Activated naive CD4-positive, alpha-beta T cell treated with anti-CD3 and anti-CD28 coated beads for 36 hours (primary cell): ENCODE measurements at regions not wholly inside any gene's neighbourhood (a gene's known extent, or its start where the extent isn't known, plus 50 kb on each side); places are given as distances from the start of the nearest gene placed in this dataset.

Source experiments
- CTCF ChIA-PET: fragments of 350-600 bp; sonication (Branson Sonifier 250); formaldehyde crosslinking; loops from one replicate; lab custom pipeline; 2021; ENCODE audit warnings: antibody characterized with exemption; lab: Charles Lee
- DNase-seq: peaks from one replicate; pipeline ENCODE4 v3.0.0-alpha.2; 2020
- H3K27ac Mint-ChIP-seq: one replicate; pipeline ENCODE4 v1.8.0; 2021; ENCODE audit warnings: mild to moderate bottlenecking, mixed read lengths
- H3K27me3 Mint-ChIP-seq: one replicate; pipeline ENCODE4 v1.8.0; 2021; ENCODE audit warnings: low read depth, mixed read lengths
- H3K36me3 Mint-ChIP-seq: one replicate; pipeline ENCODE4 v1.8.0; 2021; ENCODE audit warnings: low read depth, mixed read lengths
- H3K4me1 Mint-ChIP-seq: one replicate; pipeline ENCODE4 v1.8.0; 2021; ENCODE audit warnings: low read depth, mixed read lengths
- H3K4me3 Mint-ChIP-seq: one replicate; pipeline ENCODE4 v1.8.0; 2021; ENCODE audit warnings: mild to moderate bottlenecking, moderate library complexity, mixed read lengths
- H3K9me3 Mint-ChIP-seq: one replicate; pipeline ENCODE4 v1.8.0; 2021; ENCODE audit warnings: mixed read lengths
- intact Hi-C: fragments of 100-400 bp; cut with micrococcal nuclease; formaldehyde crosslinking; loops from one replicate; pipeline ENCODE4 v1.15.1; 2023

DNA sequence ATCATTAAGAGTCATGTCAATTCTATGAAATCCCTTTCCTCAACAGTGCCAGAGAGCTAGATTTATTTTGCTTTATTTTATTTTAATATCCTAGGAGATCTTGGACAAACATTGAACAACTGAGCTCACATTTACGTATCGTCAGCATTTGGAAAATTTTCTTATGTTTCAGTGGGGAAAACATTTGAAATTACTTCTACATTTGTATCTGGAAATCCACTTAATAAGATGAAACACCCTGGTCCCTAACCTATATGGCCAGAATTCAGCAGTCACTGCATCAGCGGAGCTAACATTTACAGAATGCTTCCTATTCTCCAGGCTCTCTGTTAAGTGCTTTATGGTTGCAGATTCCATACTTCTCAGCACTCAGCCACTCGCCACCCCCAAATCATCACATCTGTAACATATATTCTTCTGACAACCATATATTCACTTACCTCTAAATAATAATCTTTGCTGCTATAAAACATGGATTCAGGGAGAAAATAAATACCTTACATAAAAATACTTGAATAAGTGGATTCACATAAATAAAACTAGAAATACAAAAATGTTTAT, 773.9 kb downstream of the JRKL start:
- Mint-ChIP-seq H3K27me3 (no peaks in the 10 kb centered on the region), H3K9me3 (no peaks in the 10 kb centered on the region), H3K4me3 (no peak overlapping the region), H3K4me1 (no peaks in the 10 kb centered on the region), H3K36me3 (no peaks in the 10 kb centered on the region), H3K27ac (no peak overlapping the region)
- DNase-seq, result no peak
- CTCF ChIA-PET, result no interaction called here
- intact Hi-C loops, result no loop called here

DNA sequence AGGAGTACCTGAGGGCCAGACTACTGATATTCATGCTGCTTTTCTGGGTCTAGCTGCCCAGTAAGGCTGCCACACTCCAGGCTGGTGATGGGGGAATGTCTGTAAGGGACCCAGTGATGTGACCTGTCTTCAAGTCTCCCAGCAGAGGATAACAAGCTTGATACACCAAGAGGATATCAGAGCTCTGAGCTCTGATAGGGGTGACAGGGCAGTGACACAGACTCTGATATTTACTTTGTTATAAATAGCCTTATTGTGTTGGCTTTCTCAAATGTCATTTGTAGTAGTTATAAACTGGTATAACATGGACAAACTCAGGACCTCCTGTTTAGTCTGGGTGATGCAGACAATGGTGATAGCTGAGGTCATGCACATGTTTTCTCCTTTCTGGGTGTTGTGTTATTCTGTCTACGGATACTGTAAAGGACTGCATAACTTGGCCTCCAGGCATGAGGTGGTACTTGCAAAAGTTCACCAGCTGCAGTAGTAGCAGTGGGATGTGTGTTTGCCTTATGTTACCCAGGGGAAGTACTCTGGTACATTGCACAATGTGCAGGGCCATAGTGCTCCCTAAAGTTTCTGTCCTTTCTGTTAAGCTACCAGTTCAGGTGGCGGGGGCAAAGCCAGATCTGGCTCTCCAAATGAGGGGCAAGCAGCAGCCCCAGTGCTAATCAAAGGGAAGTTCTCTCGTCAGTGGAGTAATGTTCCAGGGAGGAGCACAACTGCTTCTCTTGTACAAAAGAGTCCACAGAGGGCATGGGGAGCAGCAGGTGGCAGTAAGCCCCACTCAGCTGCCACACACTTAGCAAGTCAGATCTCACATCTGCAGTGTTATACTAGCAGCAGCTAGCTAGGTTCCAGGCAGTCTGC, 812.2 kb downstream of the JRKL start:
- no peak for DNase-seq
- Mint-ChIP-seq H3K36me3 (no peaks in the 10 kb centered on the region), H3K27ac (no peak overlapping the region), H3K4me3 (no peak overlapping the region), H3K27me3 (no peaks in the 10 kb centered on the region), H3K9me3 (peaks cover 2% of the 10 kb centered on the region), H3K4me1 (no peaks in the 10 kb centered on the region)
- intact Hi-C loops, result no loop called here
- CTCF ChIA-PET, result no interaction called here

GRCh38 chr11:97202613-97203292, 812.9 kb downstream of the JRKL start:
- DNase-seq, result no peak
- CTCF ChIA-PET, result no interaction called here
- intact Hi-C loops, result no loop called here
- peaks cover 2% of the 10 kb centered on the region for H3K9me3 Mint-ChIP-seq
- H3K27me3 Mint-ChIP-seq, result no peaks in the 10 kb centered on the region
- no peak overlapping the region for H3K27ac Mint-ChIP-seq
- H3K4me3 Mint-ChIP-seq, result no peak overlapping the region
- no peaks in the 10 kb centered on the region for H3K36me3 Mint-ChIP-seq
- no peaks in the 10 kb centered on the region for H3K4me1 Mint-ChIP-seq

DNA sequence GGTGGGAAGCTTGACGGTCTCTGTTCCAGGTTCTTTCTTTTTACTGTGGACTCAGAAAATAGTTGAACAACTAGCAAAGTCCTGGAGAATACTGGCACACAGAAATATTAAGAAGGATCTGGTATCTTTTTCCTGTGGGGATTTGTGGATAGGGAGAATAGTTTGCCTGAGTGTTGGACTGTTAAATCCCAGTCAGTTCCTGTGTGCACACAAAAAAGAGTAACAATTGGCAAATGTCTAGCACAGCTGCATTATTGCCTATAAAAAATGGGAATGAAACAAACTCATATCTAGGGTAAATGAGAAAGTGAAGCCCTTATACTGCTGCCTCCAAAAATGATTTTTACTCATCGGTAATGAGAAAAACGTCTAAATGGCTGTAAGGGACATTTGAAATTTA, 828.2 kb downstream of the JRKL start:
- no peaks in the 10 kb centered on the region for H3K27me3 Mint-ChIP-seq
- no peaks in the 10 kb centered on the region for H3K36me3 Mint-ChIP-seq
- no peak overlapping the region for H3K27ac Mint-ChIP-seq
- no peak overlapping the region for H3K4me3 Mint-ChIP-seq
- H3K9me3 Mint-ChIP-seq, result no peaks in the 10 kb centered on the region
- intact Hi-C loops, result no loop called here
- CTCF ChIA-PET, result interaction anchor here (0.5 to 1.0 kb wide), 2 partner anchors 9 to 754 kb away, joined by 3 read pairs; no protein-coding TSS in a partner anchor
- no peaks in the 10 kb centered on the region for H3K4me1 Mint-ChIP-seq
- DNase-seq, result no peak

- intact Hi-C loops, result no loop called here
- Mint-ChIP-seq H3K36me3 (no peaks in the 10 kb centered on the region), H3K27ac (no peak overlapping the region), H3K27me3 (no peaks in the 10 kb centered on the region), H3K9me3 (no peaks in the 10 kb centered on the region), H3K4me3 (no peak overlapping the region), H3K4me1 (no peaks in the 10 kb centered on the region)
- CTCF ChIA-PET, result no interaction called here
- DNase-seq, result no peak
Observed at GRCh38 chr11:97223647-97224046, 833.8 kb downstream of the JRKL start.

GRCh38 chr11:97224396-97224795, 834.6 kb downstream of the JRKL start:
- Mint-ChIP-seq H3K9me3 (no peaks in the 10 kb centered on the region), H3K27me3 (no peaks in the 10 kb centered on the region), H3K27ac (no peak overlapping the region), H3K4me1 (no peaks in the 10 kb centered on the region), H3K36me3 (no peaks in the 10 kb centered on the region), H3K4me3 (no peak overlapping the region)
- intact Hi-C loops, result no loop called here
- CTCF ChIA-PET, result no interaction called here
- no peak for DNase-seq

- H3K27me3 Mint-ChIP-seq, result no peaks in the 10 kb centered on the region
- H3K4me3 Mint-ChIP-seq, result no peak overlapping the region
- H3K4me1 Mint-ChIP-seq, result no peaks in the 10 kb centered on the region
- no peak overlapping the region for H3K27ac Mint-ChIP-seq
- CTCF ChIA-PET, result no interaction called here
- no peak for DNase-seq
- peaks cover 1% of the 10 kb centered on the region for H3K9me3 Mint-ChIP-seq
- no peaks in the 10 kb centered on the region for H3K36me3 Mint-ChIP-seq
- intact Hi-C loops, result no loop called here
Observed at GRCh38 chr11:97225794-97226193, 836.0 kb downstream of the JRKL start.

- intact Hi-C loops, result no loop called here
- Mint-ChIP-seq H3K4me1 (no peaks in the 10 kb centered on the region), H3K27ac (no peak overlapping the region), H3K36me3 (no peaks in the 10 kb centered on the region), H3K9me3 (peaks cover 1% of the 10 kb centered on the region), H3K27me3 (no peaks in the 10 kb centered on the region), H3K4me3 (no peak overlapping the region)
- DNase-seq, result no peak
- CTCF ChIA-PET, result no interaction called here
Observed at GRCh38 chr11:97229936-97230335, 840.1 kb downstream of the JRKL start.

GRCh38 chr11:97231231-97231630, 841.4 kb downstream of the JRKL start:
- no peak overlapping the region for H3K27ac Mint-ChIP-seq
- no peaks in the 10 kb centered on the region for H3K36me3 Mint-ChIP-seq
- no peaks in the 10 kb centered on the region for H3K27me3 Mint-ChIP-seq
- H3K9me3 Mint-ChIP-seq, result peaks cover 3% of the 10 kb centered on the region
- no peak overlapping the region for H3K4me3 Mint-ChIP-seq
- no peak for DNase-seq
- intact Hi-C loops, result no loop called here
- H3K4me1 Mint-ChIP-seq, result no peaks in the 10 kb centered on the region
- CTCF ChIA-PET, result no interaction called here

- DNase-seq, result no peak
- Mint-ChIP-seq H3K9me3 (peaks cover 3% of the 10 kb centered on the region), H3K4me1 (no peaks in the 10 kb centered on the region), H3K27me3 (no peaks in the 10 kb centered on the region), H3K27ac (no peak overlapping the region), H3K4me3 (no peak overlapping the region), H3K36me3 (no peaks in the 10 kb centered on the region)
- CTCF ChIA-PET, result no interaction called here
- intact Hi-C loops, result no loop called here
Observed at GRCh38 chr11:97234016-97234415, 844.2 kb downstream of the JRKL start.

DNA sequence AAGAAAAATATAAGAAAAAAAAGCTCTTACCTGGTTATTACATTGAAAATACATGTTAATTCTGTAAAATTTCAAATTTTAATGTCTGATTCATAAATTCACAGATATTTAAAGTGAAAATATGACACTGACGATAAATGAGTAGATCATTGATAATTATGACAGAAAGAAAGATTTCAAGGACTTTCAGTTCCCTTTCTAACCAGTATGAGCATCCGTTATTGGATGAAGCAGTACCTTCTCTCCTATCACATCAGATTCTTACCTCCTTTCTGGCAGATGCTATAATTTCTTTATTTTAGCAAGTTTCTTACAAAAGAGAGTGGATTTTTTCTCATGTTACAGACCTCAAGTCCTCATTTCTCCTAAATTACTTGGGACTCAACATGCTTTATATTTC, 847.3 kb downstream of the JRKL start:
- DNase-seq, result no peak
- Mint-ChIP-seq H3K27me3 (no peaks in the 10 kb centered on the region), H3K4me3 (no peak overlapping the region), H3K9me3 (peaks cover 5% of the 10 kb centered on the region), H3K4me1 (no peaks in the 10 kb centered on the region), H3K27ac (no peak overlapping the region), H3K36me3 (no peaks in the 10 kb centered on the region)
- intact Hi-C loops, result no loop called here
- CTCF ChIA-PET, result no interaction called here

DNA sequence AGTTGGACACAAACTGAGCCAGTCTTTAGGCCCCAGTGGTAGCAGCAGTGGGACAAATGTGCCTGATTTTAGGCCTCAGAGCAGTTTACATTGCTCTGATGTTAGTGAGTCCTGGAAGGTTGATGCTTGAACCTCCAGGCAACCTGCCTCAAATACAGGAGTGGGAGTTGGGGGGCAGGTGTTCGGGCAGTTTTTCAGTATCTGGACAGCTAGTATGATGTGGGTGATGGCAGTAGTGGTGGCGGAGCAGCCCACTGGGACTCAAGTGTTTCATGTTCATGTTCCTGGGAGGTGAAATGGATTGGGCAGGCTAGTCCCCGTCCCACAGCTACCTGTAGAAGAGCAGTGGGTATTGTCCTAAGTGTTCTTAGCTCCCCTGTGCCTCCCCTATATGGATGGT, 857.8 kb downstream of the JRKL start:
- no peak overlapping the region for H3K27ac Mint-ChIP-seq
- no peak overlapping the region for H3K4me3 Mint-ChIP-seq
- peaks cover 6% of the 10 kb centered on the region for H3K9me3 Mint-ChIP-seq
- H3K4me1 Mint-ChIP-seq, result no peaks in the 10 kb centered on the region
- no peaks in the 10 kb centered on the region for H3K36me3 Mint-ChIP-seq
- DNase-seq, result no peak
- CTCF ChIA-PET, result interaction anchor here (1.4 kb wide), 1 partner anchor 9 kb away, joined by 3 read pairs; no protein-coding TSS in a partner anchor
- intact Hi-C loops, result no loop called here
- H3K27me3 Mint-ChIP-seq, result no peaks in the 10 kb centered on the region

DNA sequence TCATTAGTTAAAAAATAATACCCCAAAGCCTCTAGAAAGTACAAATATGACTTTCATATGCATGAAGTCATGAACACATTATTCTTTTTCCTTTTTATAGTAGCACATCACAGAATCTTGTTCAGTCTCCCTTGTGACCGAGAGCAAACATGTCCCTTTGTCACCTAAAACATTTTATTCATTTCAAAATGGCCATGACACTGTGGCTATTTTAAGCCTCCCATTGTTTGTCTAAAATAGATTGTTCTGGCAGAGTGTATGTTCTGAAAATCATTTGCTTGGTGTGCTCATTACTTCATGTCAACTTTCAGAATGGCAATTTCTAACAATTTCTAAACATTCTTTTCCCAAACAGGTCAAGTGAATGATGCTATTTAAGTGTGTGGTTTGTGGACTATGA, 865.0 kb downstream of the JRKL start:
- H3K36me3 Mint-ChIP-seq, result no peaks in the 10 kb centered on the region
- no peaks in the 10 kb centered on the region for H3K9me3 Mint-ChIP-seq
- no peaks in the 10 kb centered on the region for H3K27me3 Mint-ChIP-seq
- intact Hi-C loops, result no loop called here
- H3K27ac Mint-ChIP-seq, result no peak overlapping the region
- no peak for DNase-seq
- CTCF ChIA-PET, result no interaction called here
- H3K4me3 Mint-ChIP-seq, result no peak overlapping the region
- H3K4me1 Mint-ChIP-seq, result no peaks in the 10 kb centered on the region
